H9 (cell line): ENCODE measurements at regions not wholly inside any gene's neighbourhood (a gene's known extent, or its start where the extent isn't known, plus 50 kb on each side); places are given as distances from the start of the nearest gene placed in this dataset.

Experiments
- DNase-seq: peaks from one replicate; pipeline ENCODE4 v3.0.0-alpha.2; 2017
- H2AFZ ChIP-seq: one replicate; pipeline ENCODE4 v1.6.1; 2013; ENCODE audit warnings: mild to moderate bottlenecking, low read length, control low read depth, moderate library complexity
- H2AK5ac ChIP-seq: 2 replicates; pipeline ENCODE4 v1.6.1; 2013; ENCODE audit warnings: low read length, control low read depth, mixed read lengths; ENCODE audit not compliant: insufficient read length
- H2BK120ac ChIP-seq: one replicate; pipeline ENCODE4 v1.6.1; 2013; ENCODE audit warnings: low read depth, mild to moderate bottlenecking, low read length, control low read depth, inconsistent platforms; ENCODE audit not compliant: poor library complexity, severe bottlenecking
- H2BK12ac ChIP-seq: 2 replicates; pipeline ENCODE4 v1.6.1; 2013; ENCODE audit warnings: low read length, control low read depth, mixed read lengths, low read depth; ENCODE audit not compliant: insufficient read length
- H2BK15ac ChIP-seq: 2 replicates; pipeline ENCODE4 v1.6.1; 2013; ENCODE audit warnings: low read depth, low read length, control low read depth
- H2BK20ac ChIP-seq: one replicate; pipeline ENCODE4 v1.6.1; 2013; ENCODE audit warnings: low read depth, mild to moderate bottlenecking, low read length, control low read depth, inconsistent platforms; ENCODE audit not compliant: poor library complexity, severe bottlenecking
- H2BK5ac ChIP-seq: 2 replicates; pipeline ENCODE4 v1.6.1; 2013; ENCODE audit warnings: low read length, control low read depth, mixed read lengths; ENCODE audit not compliant: insufficient read length
- H3K14ac ChIP-seq: 2 replicates; pipeline ENCODE4 v1.6.1; 2013; ENCODE audit warnings: low read length, control low read depth; ENCODE audit not compliant: insufficient read depth
- H3K18ac ChIP-seq: 2 replicates; pipeline ENCODE4 v1.6.1; 2013; ENCODE audit warnings: low read depth, mild to moderate bottlenecking, mixed read lengths, low read length, control low read depth; ENCODE audit not compliant: insufficient read length
- H3K23ac ChIP-seq: 2 replicates; pipeline ENCODE4 v1.6.1; 2013; ENCODE audit warnings: low read length, control low read depth, mixed read lengths, low read depth; ENCODE audit not compliant: insufficient read length
- H3K23me2 ChIP-seq: 2 replicates; pipeline ENCODE4 v1.6.1; 2013; ENCODE audit warnings: low read depth, mild to moderate bottlenecking, mixed read lengths, low read length, control low read depth; ENCODE audit not compliant: insufficient read length, poor library complexity, severe bottlenecking
- H3K27ac ChIP-seq: 2 replicates; pipeline ENCODE4 v1.5.1; 2013; ENCODE audit warnings: low read length, control low read depth, mixed read lengths, low read depth; ENCODE audit not compliant: insufficient read length
- H3K27me3 ChIP-seq: 2 replicates; pipeline ENCODE4 v1.6.1; 2013; ENCODE audit warnings: low read length, control low read depth, inconsistent platforms; ENCODE audit not compliant: insufficient read depth
- H3K4ac ChIP-seq: 2 replicates; pipeline ENCODE4 v1.6.1; 2013; ENCODE audit warnings: low read depth, mild to moderate bottlenecking, control low read depth, inconsistent platforms, low read length, moderate library complexity
- H3K4me1 ChIP-seq: 2 replicates; pipeline ENCODE4 v1.6.1; 2013; ENCODE audit warnings: low read length, control low read depth, inconsistent platforms; ENCODE audit not compliant: insufficient read depth
- H3K4me2 ChIP-seq: 2 replicates; pipeline ENCODE4 v1.6.1; 2013; ENCODE audit warnings: low read length, control low read depth, mixed read lengths; ENCODE audit not compliant: insufficient read length, insufficient read depth
- H3K56ac ChIP-seq: 2 replicates; pipeline ENCODE4 v1.6.1; 2013; ENCODE audit warnings: low read depth, mild to moderate bottlenecking, mixed read lengths, low read length, control low read depth; ENCODE audit not compliant: insufficient read length
- H3K79me1 ChIP-seq: 2 replicates; pipeline ENCODE4 v1.6.1; 2013; ENCODE audit warnings: low read depth, mild to moderate bottlenecking, moderate library complexity, low read length, control low read depth, inconsistent platforms; ENCODE audit not compliant: insufficient read depth, poor library complexity, severe bottlenecking
- H3K79me2 ChIP-seq: 2 replicates; pipeline ENCODE4 v1.6.1; 2013; ENCODE audit warnings: low read length, control low read depth, inconsistent platforms; ENCODE audit not compliant: insufficient read depth
- H3K9ac ChIP-seq: 2 replicates; pipeline ENCODE4 v1.6.1; 2013; ENCODE audit warnings: low read length, control low read depth, mixed read lengths; ENCODE audit not compliant: insufficient read length; ENCODE audit errors: extremely low read depth
- H3K9me3 ChIP-seq: one replicate; pipeline ENCODE4 v1.6.1; 2013; ENCODE audit warnings: low read depth, low read length, inconsistent platforms; ENCODE audit not compliant: control insufficient read depth
- H3T11ph ChIP-seq: one replicate; pipeline ENCODE4 v1.6.1; 2013; ENCODE audit warnings: mild to moderate bottlenecking, low read length, control low read depth, inconsistent platforms
- H4K20me1 ChIP-seq: one replicate; pipeline ENCODE4 v1.6.1; 2013; ENCODE audit not compliant: control insufficient read depth, insufficient read length, insufficient read depth
- H4K5ac ChIP-seq: 2 replicates; pipeline ENCODE4 v1.6.1; 2013; ENCODE audit warnings: low read depth, mild to moderate bottlenecking, mixed read lengths, low read length, control low read depth; ENCODE audit not compliant: insufficient read length
- H4K8ac ChIP-seq: replicated peaks from 2 replicates; pipeline ENCODE4 v1.6.1; 2013; ENCODE audit warnings: low read length, control low read depth, mixed read lengths, low read depth; ENCODE audit not compliant: insufficient read length
- H4K91ac ChIP-seq: 2 replicates; pipeline ENCODE4 v1.6.1; 2013; ENCODE audit warnings: low read depth, mild to moderate bottlenecking, moderate library complexity, mixed read lengths, low read length, control low read depth; ENCODE audit not compliant: insufficient read length
- H3K27ac Mint-ChIP-seq, 3 experiments: 2 replicates in 2 of 3; 3 replicates in 1 of 3; pipeline ENCODE4 v1.8.0; 2020 to 2021; ENCODE audit warnings: mixed read lengths in 3 of 3, mild to moderate bottlenecking in 1 of 3, moderate library complexity in 1 of 3
- H3K27me3 Mint-ChIP-seq: 2 replicates; pipeline ENCODE4 v1.8.0; 2021; ENCODE audit warnings: low read depth, mild to moderate bottlenecking, moderate library complexity, mixed read lengths
- H3K36me3 Mint-ChIP-seq, 3 experiments: 2 replicates in 2 of 3; 3 replicates in 1 of 3; pipeline ENCODE4 v1.8.0; 2020 to 2021; ENCODE audit warnings: low read depth in 3 of 3, mixed read lengths in 3 of 3; ENCODE audit not compliant: insufficient read depth in 1 of 3
- H3K4me1 Mint-ChIP-seq, 2 experiments: 2 replicates each; pipeline ENCODE4 v1.8.0; 2020; ENCODE audit warnings: mixed read lengths in 2 of 2
- H3K4me3 Mint-ChIP-seq, 2 experiments: 2 replicates in 1 of 2; 3 replicates in 1 of 2; pipeline ENCODE4 v1.8.0; 2020 to 2021; ENCODE audit warnings: mild to moderate bottlenecking in 2 of 2, mixed read lengths in 2 of 2, moderate library complexity in 1 of 2
- H3K9me3 Mint-ChIP-seq, 2 experiments: 2 replicates in 1 of 2; 3 replicates in 1 of 2; pipeline ENCODE4 v1.8.0; 2020; ENCODE audit warnings: mild to moderate bottlenecking in 2 of 2, mixed read lengths in 2 of 2, moderate library complexity in 1 of 2
- TF ChIP-seq, protein P1 (sequence below): fragments of 200-600 bp; sonication (generic); conservative IDR thresholded peaks from 3 replicates; pipeline ENCODE4 v1.8.0; 2021; ENCODE audit warnings: antibody characterized with exemption, mild to moderate bottlenecking

DNA sequence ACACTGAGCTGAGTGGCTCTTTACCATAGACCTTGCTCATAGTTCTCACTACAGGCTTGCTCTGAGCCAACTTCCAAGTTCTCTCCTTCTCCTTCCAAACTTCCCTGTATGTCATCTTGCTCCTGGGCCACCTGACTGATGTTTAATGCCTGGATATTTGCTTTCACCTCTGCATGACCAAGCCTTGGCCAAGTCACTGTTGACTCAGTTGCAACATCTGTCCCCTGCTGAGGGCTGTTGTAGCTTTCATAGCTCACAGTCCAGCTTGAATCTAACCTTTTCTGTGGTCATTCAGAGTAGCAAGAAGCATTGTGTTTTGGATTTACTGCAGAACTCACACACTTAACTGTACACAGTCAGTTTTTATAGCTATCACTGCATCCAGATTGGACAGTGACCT, 171.8 kb upstream of the ROPN1 start:
- Histone ChIP-seq H3T11ph (no peak overlapping the region), H3K79me2 (no peaks in the 10 kb centered on the region), H3K4me2 (no peak overlapping the region), H2BK120ac (no peak overlapping the region), H2BK15ac (no peak overlapping the region), H3K9me3 (no peaks in the 10 kb centered on the region), H2AK5ac (no peak overlapping the region), H3K23ac (no peak overlapping the region), H4K5ac (no peak overlapping the region), H3K23me2 (no peaks in the 10 kb centered on the region), H3K18ac (no peak overlapping the region), H4K8ac (no peak overlapping the region), H4K91ac (no peak overlapping the region), H3K79me1 (no peaks in the 10 kb centered on the region), H3K27me3 (no peaks in the 10 kb centered on the region), H3K14ac (no peak overlapping the region), H2BK5ac (no peak overlapping the region), H2AFZ (no peak overlapping the region), H3K9ac (no peak overlapping the region), H3K4me1 (peaks cover 6% of the 10 kb centered on the region; the same call in 1 of the 2 replicates), H4K20me1 (no peaks in the 10 kb centered on the region), H2BK20ac (no peak overlapping the region), H3K27ac (no peak overlapping the region), H2BK12ac (no peak overlapping the region), H3K56ac (no peak overlapping the region), H3K4ac (no peak overlapping the region)
- no peak overlapping the region for H3K4me3 Mint-ChIP-seq
- TF ChIP-seq, protein P1, sequence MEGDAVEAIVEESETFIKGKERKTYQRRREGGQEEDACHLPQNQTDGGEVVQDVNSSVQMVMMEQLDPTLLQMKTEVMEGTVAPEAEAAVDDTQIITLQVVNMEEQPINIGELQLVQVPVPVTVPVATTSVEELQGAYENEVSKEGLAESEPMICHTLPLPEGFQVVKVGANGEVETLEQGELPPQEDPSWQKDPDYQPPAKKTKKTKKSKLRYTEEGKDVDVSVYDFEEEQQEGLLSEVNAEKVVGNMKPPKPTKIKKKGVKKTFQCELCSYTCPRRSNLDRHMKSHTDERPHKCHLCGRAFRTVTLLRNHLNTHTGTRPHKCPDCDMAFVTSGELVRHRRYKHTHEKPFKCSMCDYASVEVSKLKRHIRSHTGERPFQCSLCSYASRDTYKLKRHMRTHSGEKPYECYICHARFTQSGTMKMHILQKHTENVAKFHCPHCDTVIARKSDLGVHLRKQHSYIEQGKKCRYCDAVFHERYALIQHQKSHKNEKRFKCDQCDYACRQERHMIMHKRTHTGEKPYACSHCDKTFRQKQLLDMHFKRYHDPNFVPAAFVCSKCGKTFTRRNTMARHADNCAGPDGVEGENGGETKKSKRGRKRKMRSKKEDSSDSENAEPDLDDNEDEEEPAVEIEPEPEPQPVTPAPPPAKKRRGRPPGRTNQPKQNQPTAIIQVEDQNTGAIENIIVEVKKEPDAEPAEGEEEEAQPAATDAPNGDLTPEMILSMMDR: no peak
- H3K36me3 Mint-ChIP-seq: no peaks in the 10 kb centered on the region
- DNase-seq: no peak
- H3K27me3 Mint-ChIP-seq: no peaks in the 10 kb centered on the region
- no peak overlapping the region; a peak in 1 of 7 replicates for H3K27ac Mint-ChIP-seq
- H3K4me1 Mint-ChIP-seq: peaks cover 13 to 18% of the 10 kb centered on the region in 2 experiments
- H3K9me3 Mint-ChIP-seq: no peaks in the 10 kb centered on the region
